Breast epithelium (tissue), 4 donors: ENCODE measurements at regions not wholly inside any gene's neighbourhood (a gene's known extent, or its start where the extent isn't known, plus 50 kb on each side); places are given as distances from the start of the nearest gene placed in this dataset.
A peak's percentile ranks its signal among the peaks of the same experiment; 100 is the strongest.
"Not testable (repeated sequence)": the region's sequence is repeated elsewhere in the genome, so short reads cannot be mapped to it uniquely, and the experiment has no call there.

ENCODE experiments used
- DNase-seq, 2 donors: peaks; one replicate each; pipeline ENCODE4 v3.0.0-alpha.2; 2019; ENCODE audit warnings: low spot score in 2 of 2
- H3K27ac ChIP-seq, 2 donors: fragments of 200-600 bp; sonication (generic) in 1 of 2; one replicate each; pipeline ENCODE4 v1.5.1; 2016 to 2019; ENCODE audit warnings: mild to moderate bottlenecking in 1 of 2
- H3K27me3 ChIP-seq, 2 donors: fragments of 200-600 bp; sonication (generic) in 1 of 2; one replicate each; pipeline versions ENCODE4 v1.5.1 to v1.6.0; 2017 to 2019; ENCODE audit warnings: control low read depth in 1 of 2, mild to moderate bottlenecking in 1 of 2
- H3K36me3 ChIP-seq: fragments of 200-600 bp; one replicate; pipeline ENCODE4 v1.5.1; 2019
- H3K4me1 ChIP-seq, 2 donors: fragments of 200-600 bp; sonication (generic); one replicate each; pipeline ENCODE4 v1.5.1; 2016 to 2019; ENCODE audit warnings: control low read depth in 1 of 2
- H3K4me3 ChIP-seq, 3 donors: fragments of 200-600 bp; sonication (generic); 1 replicate in 2 of 3; 2 replicates in 1 of 3; pipeline ENCODE4 v1.5.1; 2016 to 2019; ENCODE audit warnings: mild to moderate bottlenecking in 3 of 3, moderate library complexity in 2 of 3
- H3K9me3 ChIP-seq, 2 donors: fragments of 200-600 bp; sonication (generic) in 1 of 2; one replicate each; pipeline ENCODE4 v1.5.1; 2016 to 2019; ENCODE audit warnings: control low read depth in 1 of 2
- CTCF ChIP-seq, 3 donors: fragments of 450-650 bp; IDR thresholded peaks; one replicate each; pipeline ENCODE4 v1.5.1; 2016 to 2017; ENCODE audit warnings: antibody characterized with exemption in 3 of 3, mild to moderate bottlenecking in 3 of 3, moderate library complexity in 3 of 3
- POLR2A ChIP-seq: fragments of 450-650 bp; IDR thresholded peaks from one replicate; pipeline ENCODE4 v1.6.1; 2016; ENCODE audit warnings: antibody characterized with exemption, mild to moderate bottlenecking, moderate library complexity
- POLR2AphosphoS5 ChIP-seq, 3 donors: sonication (generic); formaldehyde crosslinking; IDR thresholded peaks; one replicate each; pipeline ENCODE4 v1.6.1; 2017; ENCODE audit warnings: antibody characterized with exemption in 3 of 3
- intact Hi-C: fragments of 100-400 bp; cut with DNase I; formaldehyde crosslinking; loops from one replicate; pipeline ENCODE4 v1.15.1; 2023; ENCODE audit warnings: low total_unique reads

GRCh38 chr3:29171043-29171990, 109.6 kb upstream of the RBMS3 start:
- Histone ChIP-seq H3K9me3 (no peaks in the 10 kb centered on the region), H3K27ac (peak overlapping the region in 1 of 2 donors; percentile 44), H3K4me1 (no peaks in the 10 kb centered on the region), H3K27me3 (no peaks in the 10 kb centered on the region), H3K4me3 (no peak overlapping the region), H3K36me3 (no peaks in the 10 kb centered on the region)
- intact Hi-C loops: no loop called here
- no peak for TF ChIP-seq CTCF (IDR thresholded peaks at IDR 0.05)
- no peak for TF ChIP-seq POLR2A
- no peak for TF ChIP-seq POLR2AphosphoS5 (IDR thresholded peaks at IDR 0.05)
- no peak for DNase-seq

- Histone ChIP-seq H3K27me3 (no peaks in the 10 kb centered on the region), H3K36me3 (no peaks in the 10 kb centered on the region), H3K9me3 (no peaks in the 10 kb centered on the region), H3K4me3 (no peak overlapping the region), H3K4me1 (no peaks in the 10 kb centered on the region), H3K27ac (no peak overlapping the region)
- no peak for DNase-seq
- intact Hi-C loops: no loop called here
- no peak for TF ChIP-seq POLR2AphosphoS5 (IDR thresholded peaks at IDR 0.05)
Observed at GRCh38 chr3:29176501-29176900, 104.4 kb upstream of the RBMS3 start.

- no peak for DNase-seq
- Histone ChIP-seq H3K36me3 (no peaks in the 10 kb centered on the region), H3K4me3 (no peak overlapping the region), H3K4me1 (no peaks in the 10 kb centered on the region), H3K9me3 (no peaks in the 10 kb centered on the region), H3K27ac (no peak overlapping the region), H3K27me3 (no peaks in the 10 kb centered on the region)
- intact Hi-C loops: no loop called here
- TF ChIP-seq POLR2AphosphoS5 (IDR thresholded peaks at IDR 0.05) (no peak), POLR2A (no peak), CTCF (IDR thresholded peaks at IDR 0.05) (no peak)
Observed at GRCh38 chr3:29178809-29179793, 101.8 kb upstream of the RBMS3 start.

GRCh38 chr3:29181149-29181780, 99.6 kb upstream of the RBMS3 start:
- H3K27me3 ChIP-seq: no peaks in the 10 kb centered on the region
- intact Hi-C loops: loop anchor here (5.0 kb wide), 1 partner anchor 114 kb away; no protein-coding TSS in a partner anchor
- H3K4me1 ChIP-seq: no peaks in the 10 kb centered on the region
- no peak for TF ChIP-seq POLR2AphosphoS5 (IDR thresholded peaks at IDR 0.05)
- TF ChIP-seq CTCF (IDR thresholded peaks at IDR 0.05): no peak
- TF ChIP-seq POLR2A: no peak
- DNase-seq: no peak
- H3K27ac ChIP-seq: no peak overlapping the region
- no peaks in the 10 kb centered on the region for H3K36me3 ChIP-seq
- peak overlapping the region in 1 of 3 donors; percentile 11 for H3K4me3 ChIP-seq
- no peaks in the 10 kb centered on the region for H3K9me3 ChIP-seq

GRCh38 chr3:29181872-29182271, 99.0 kb upstream of the RBMS3 start:
- H3K27me3 ChIP-seq: no peaks in the 10 kb centered on the region
- no peaks in the 10 kb centered on the region for H3K36me3 ChIP-seq
- H3K9me3 ChIP-seq: no peaks in the 10 kb centered on the region
- H3K4me3 ChIP-seq: no peak overlapping the region
- intact Hi-C loops: loop anchor here (2.0 to 5.0 kb wide), 2 partner anchors 57 to 115 kb away; no protein-coding TSS in a partner anchor
- no peaks in the 10 kb centered on the region for H3K4me1 ChIP-seq
- no peak for TF ChIP-seq CTCF (IDR thresholded peaks at IDR 0.05)
- TF ChIP-seq POLR2A: no peak
- no peak for TF ChIP-seq POLR2AphosphoS5 (IDR thresholded peaks at IDR 0.05)
- H3K27ac ChIP-seq: no peak overlapping the region
- DNase-seq: no peak

GRCh38 chr3:29182828-29183227, 98.0 kb upstream of the RBMS3 start:
- not testable (repeated sequence) for H3K27ac ChIP-seq, DNase-seq

More at GRCh38 chr3:29182828-29183227, 98.0 kb upstream of the RBMS3 start:
- H3K36me3 ChIP-seq, H3K4me3 ChIP-seq, H3K4me1 ChIP-seq, H3K27me3 ChIP-seq, H3K9me3 ChIP-seq: not testable (repeated sequence)
- intact Hi-C loops: loop anchor here (2.0 to 5.0 kb wide), 2 partner anchors 56 to 116 kb away; no protein-coding TSS in a partner anchor
